D721Med (cell line): ENCODE measurements at regions not wholly inside any gene's neighbourhood (a gene's known extent, or its start where the extent isn't known, plus 50 kb on each side); places are given as distances from the start of the nearest gene placed in this dataset.

Experiments used
- DNase-seq: peaks from one replicate; pipeline ENCODE4 v3.0.0; 2011; ENCODE audit warnings: low spot score; ENCODE audit not compliant: insufficient read length
- FAIRE-seq: peaks from 2 replicates; lab custom pipeline; 2011; peaks lifted over from hg19 to GRCh38; lab: Jason Lieb, UNC
- CTCF ChIP-seq: IDR thresholded peaks from 2 replicates; pipeline ENCODE4 v1.5.1; 2012; ENCODE audit warnings: mild to moderate bottlenecking, control low read depth; ENCODE audit not compliant: insufficient read depth; ENCODE audit errors: missing control alignments

- no peak for TF ChIP-seq CTCF
- FAIRE-seq: no peak
Observed at GRCh38 chr2:7471185-7471584, 554.0 kb downstream of the RNF144A start.

GRCh38 chr2:7472465-7472864 is 555.3 kb downstream of the RNF144A start:
- TF ChIP-seq CTCF: no peak
- DNase-seq (no peak), FAIRE-seq (no peak)

More at GRCh38 chr2:7471185-7471584, 554.0 kb downstream of the RNF144A start:
- no peak for DNase-seq

- FAIRE-seq (no peak), DNase-seq (no peak)
- TF ChIP-seq CTCF: no peak
Observed at GRCh38 chr2:7473135-7473771, 556.0 kb downstream of the RNF144A start.

GRCh38 chr2:7476371-7476770 is 559.2 kb downstream of the RNF144A start:
- no peak for FAIRE-seq
- DNase-seq: no peak
- no peak for TF ChIP-seq CTCF

GRCh38 chr2:7479603-7480002 is 562.4 kb downstream of the RNF144A start:
- no peak for FAIRE-seq
- DNase-seq: no peak

GRCh38 chr2:7480431-7480830 is 563.2 kb downstream of the RNF144A start:
- TF ChIP-seq CTCF: no peak
- DNase-seq (no peak), FAIRE-seq (no peak)

More at GRCh38 chr2:7479603-7480002, 562.4 kb downstream of the RNF144A start:
- no peak for TF ChIP-seq CTCF

- no peak for TF ChIP-seq CTCF
- DNase-seq (no peak), FAIRE-seq (no peak)
Observed at GRCh38 chr2:7490672-7491071, 573.5 kb downstream of the RNF144A start.
